ENCODE measurements at regions not wholly inside any gene's neighbourhood (a gene's known extent, or its start where the extent isn't known, plus 50 kb on each side); places are given as distances from the start of the nearest gene placed in this dataset.
"Not testable (repeated sequence)": the region's sequence is repeated elsewhere in the genome, so short reads cannot be mapped to it uniquely, and the experiment has no call there.

DNA sequence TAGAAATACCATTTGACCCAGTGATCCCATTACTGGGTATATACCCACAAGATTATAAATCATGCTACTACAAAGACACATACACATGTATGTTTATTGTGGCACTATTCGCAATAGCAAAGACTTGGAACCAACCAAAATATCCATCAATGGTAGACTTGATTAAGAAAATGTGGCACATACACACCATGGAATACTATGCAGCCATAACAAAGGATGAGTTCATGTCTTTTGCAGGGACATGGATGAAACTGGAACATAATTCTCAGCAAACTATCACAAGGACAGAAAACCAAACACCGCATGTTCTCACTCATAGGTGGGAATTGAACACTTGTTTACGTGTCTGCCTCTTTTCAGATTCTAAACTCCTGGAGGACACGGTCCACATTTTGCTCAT, 116.9 kb downstream of the ADSS2 start:
- ATAC-seq (ENCODE audit: low read depth in 2 of 2); H3K36me3 Mint-ChIP-seq; H3K4me1 Mint-ChIP-seq; H3K4me3 Mint-ChIP-seq; H3K9me3 Mint-ChIP-seq; H3K27ac Mint-ChIP-seq; DNase-seq: not testable (repeated sequence)
- peaks cover 13 to 31% (median 27%) of the 10 kb centered on the region in 3 donors for H3K27me3 Mint-ChIP-seq

- no peak overlapping the region for H3K27ac Mint-ChIP-seq
- H3K27me3 Mint-ChIP-seq, result peaks cover 13 to 31% (median 27%) of the 10 kb centered on the region in 3 donors
- H3K4me3 Mint-ChIP-seq, result no peak overlapping the region
- no peak for DNase-seq
- peaks cover 0 to 8% of the 10 kb centered on the region in 2 donors for H3K36me3 Mint-ChIP-seq
- no peak for ATAC-seq (ENCODE audit: low read depth in 2 of 2)
- H3K9me3 Mint-ChIP-seq, result peaks cover 0 to 5% (median 0%) of the 10 kb centered on the region in 7 donors
- H3K4me1 Mint-ChIP-seq, result peaks cover 0 to 5% (median 0%) of the 10 kb centered on the region in 3 donors
Measured at GRCh38 chr1:244335456-244335855, 116.3 kb downstream of the ADSS2 start.

DNA sequence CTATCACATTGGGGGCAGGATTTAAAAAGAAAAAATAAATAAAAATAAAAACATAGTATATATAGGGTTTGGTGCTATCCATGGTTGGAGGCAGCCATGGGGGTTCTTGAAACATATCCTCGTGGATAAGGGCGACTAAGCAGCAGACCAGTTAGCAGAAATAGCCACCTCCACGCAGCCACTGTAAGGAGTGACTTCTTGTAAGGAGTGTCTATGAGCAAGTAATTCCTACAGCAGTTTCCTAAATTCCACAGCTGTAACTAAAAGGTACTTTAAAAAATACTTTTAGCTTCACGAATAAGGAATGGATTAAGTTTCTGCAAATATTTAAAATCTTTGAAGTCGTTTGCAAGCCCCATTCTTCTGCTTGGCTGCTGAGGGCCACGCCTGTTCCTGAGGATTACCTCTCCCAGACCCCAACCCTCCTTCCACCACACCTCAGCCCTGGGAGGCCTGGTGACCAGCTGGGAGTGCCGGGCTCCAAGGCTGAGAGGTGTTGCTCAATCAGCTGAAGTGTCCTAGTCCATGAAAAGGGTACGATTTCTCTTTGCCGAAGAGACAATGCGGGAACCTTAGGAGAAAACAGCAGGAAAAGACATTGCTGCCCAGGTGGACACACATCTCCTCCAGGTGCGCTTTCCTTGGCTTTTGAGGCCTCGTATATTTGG, 115.3 kb downstream of the ADSS2 start:
- Mint-ChIP-seq H3K36me3 (peaks cover 0 to 8% of the 10 kb centered on the region in 2 donors), H3K27ac (no peak overlapping the region), H3K4me3 (no peak overlapping the region), H3K4me1 (peaks cover 0 to 5% (median 0%) of the 10 kb centered on the region in 3 donors), H3K27me3 (peaks cover 13 to 31% (median 27%) of the 10 kb centered on the region in 3 donors), H3K9me3 (peaks cover 0 to 5% (median 0%) of the 10 kb centered on the region in 7 donors)
- no peak for DNase-seq
- no peak for ATAC-seq (ENCODE audit: low read depth in 2 of 2)

DNA sequence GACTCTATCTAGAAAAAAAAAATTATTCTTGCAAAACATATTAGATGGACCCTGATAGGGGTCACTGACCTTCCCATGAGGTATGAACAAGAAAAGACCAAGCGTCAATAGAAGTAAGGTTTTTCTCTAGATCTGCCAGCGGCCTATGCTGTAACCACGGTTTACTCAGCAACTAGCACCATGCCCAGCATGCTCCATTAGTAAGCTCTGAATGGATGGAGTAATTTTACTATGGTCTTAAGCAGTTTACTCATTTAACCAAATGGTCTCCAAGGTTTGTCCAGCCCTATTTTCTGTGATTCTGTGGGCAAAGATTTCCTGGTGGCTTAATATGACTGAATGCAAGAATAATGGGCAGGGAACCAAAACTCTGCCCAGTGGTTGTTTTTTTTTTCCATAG, 113.9 kb downstream of the ADSS2 start:
- no peak overlapping the region for H3K27ac Mint-ChIP-seq
- H3K27me3 Mint-ChIP-seq, result peaks cover 9 to 29% (median 19%) of the 10 kb centered on the region in 3 donors
- H3K4me1 Mint-ChIP-seq, result no peaks in the 10 kb centered on the region
- H3K36me3 Mint-ChIP-seq, result peaks cover 0 to under 1% of the 10 kb centered on the region in 2 donors
- peaks cover 0 to 3% (median 0%) of the 10 kb centered on the region in 7 donors for H3K9me3 Mint-ChIP-seq
- no peak overlapping the region for H3K4me3 Mint-ChIP-seq
- no peak for ATAC-seq (ENCODE audit: low read depth in 2 of 2)
- DNase-seq, result no peak

DNA sequence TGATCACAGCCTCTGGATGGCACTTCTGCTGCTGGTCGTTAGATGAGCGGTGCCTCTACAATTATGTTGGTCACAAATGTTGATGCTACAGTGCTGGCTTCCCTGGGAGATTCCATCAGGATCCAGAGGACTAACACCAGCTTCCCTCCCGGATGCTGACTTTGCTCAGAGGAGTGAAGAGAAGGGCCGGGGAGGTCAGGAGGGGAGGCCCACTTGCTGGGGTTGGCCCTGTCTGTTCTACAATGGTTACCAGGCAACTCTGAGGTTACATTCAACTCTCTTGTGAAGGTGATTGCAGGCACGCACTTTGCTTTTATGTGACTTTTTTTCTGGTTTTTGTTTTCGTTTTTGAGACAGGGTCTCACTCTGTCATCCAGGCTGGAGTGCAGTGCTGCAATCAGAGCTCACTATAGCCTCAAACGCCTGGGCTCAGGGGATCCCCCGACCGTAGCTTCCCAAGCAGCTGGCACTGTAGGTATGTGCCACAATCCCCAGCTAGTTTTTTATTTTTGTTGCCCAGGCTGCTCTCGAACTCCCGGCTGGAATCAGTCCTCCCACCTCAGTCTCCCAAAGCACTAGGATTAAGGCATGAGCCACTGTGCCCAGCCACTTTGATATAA, 112.5 kb downstream of the ADSS2 start:
- peaks cover 6 to 16% (median 9%) of the 10 kb centered on the region in 3 donors for H3K27me3 Mint-ChIP-seq
- no peaks in the 10 kb centered on the region for H3K4me1 Mint-ChIP-seq
- peaks cover 0 to 3% (median 0%) of the 10 kb centered on the region in 7 donors for H3K9me3 Mint-ChIP-seq
- DNase-seq (no peak), ATAC-seq (ENCODE audit: low read depth in 2 of 2) (no peak)
- H3K27ac Mint-ChIP-seq, result no peak overlapping the region
- no peak overlapping the region for H3K4me3 Mint-ChIP-seq
- H3K36me3 Mint-ChIP-seq, result no peaks in the 10 kb centered on the region

DNA sequence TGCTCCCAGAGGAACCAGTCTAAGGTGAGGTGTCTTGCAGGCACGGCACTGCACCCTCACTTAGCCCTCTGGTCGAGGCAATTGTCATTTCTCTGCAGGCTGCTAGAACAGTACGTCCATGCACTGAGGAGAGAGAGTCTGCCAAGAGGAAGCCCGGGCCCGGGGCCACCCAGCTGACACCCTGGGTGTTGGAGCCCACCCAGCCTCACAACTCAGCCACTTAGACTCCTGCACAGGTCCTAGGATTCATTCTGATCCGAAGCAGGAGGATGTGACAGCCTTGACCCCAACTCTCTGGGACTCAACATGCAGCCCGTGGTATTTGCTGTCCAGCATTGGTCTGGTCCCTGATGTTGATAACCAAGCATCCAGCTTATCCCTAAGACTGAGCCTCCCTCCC, 111.9 kb downstream of the ADSS2 start:
- no peak for DNase-seq

DNA sequence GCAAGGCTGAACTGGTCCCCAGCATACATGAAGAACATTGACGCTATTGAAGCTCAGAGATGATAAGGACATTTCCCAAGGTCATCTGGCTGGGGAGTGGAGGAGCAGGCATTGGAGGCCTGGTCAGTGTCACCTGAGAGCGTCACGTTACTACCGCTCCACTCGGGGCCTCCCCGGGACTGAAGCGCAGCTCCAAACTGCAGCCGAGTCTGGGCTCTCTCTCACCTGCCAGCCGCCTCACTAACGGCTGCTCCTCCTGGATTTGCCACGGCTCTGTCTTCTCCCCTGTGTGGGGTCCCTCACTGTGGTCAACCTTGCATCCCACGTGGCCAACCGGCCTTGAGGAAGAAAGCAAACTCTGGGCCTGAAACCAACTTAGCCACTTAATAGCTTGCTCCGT, 111.3 kb downstream of the ADSS2 start:
- no peaks in the 10 kb centered on the region for H3K36me3 Mint-ChIP-seq
- H3K9me3 Mint-ChIP-seq, result peaks cover 0 to 3% (median 0%) of the 10 kb centered on the region in 7 donors
- H3K4me1 Mint-ChIP-seq, result no peaks in the 10 kb centered on the region
- peak overlapping the region in 1 of 6 donors; percentile 65 for H3K27ac Mint-ChIP-seq
- peaks cover 0 to 10% (median 9%) of the 10 kb centered on the region in 3 donors for H3K27me3 Mint-ChIP-seq
- DNase-seq, result no peak
- H3K4me3 Mint-ChIP-seq, result no peak overlapping the region
- ATAC-seq (ENCODE audit: low read depth in 2 of 2), result no peak

More for the DNA sequence above, 111.9 kb downstream of the ADSS2 start:
- Mint-ChIP-seq H3K9me3 (peaks cover 0 to 3% (median 0%) of the 10 kb centered on the region in 7 donors), H3K27ac (no peak overlapping the region), H3K27me3 (peaks cover under 1 to 10% (median 9%) of the 10 kb centered on the region in 3 donors), H3K4me1 (no peaks in the 10 kb centered on the region), H3K4me3 (no peak overlapping the region), H3K36me3 (no peaks in the 10 kb centered on the region)
- ATAC-seq (ENCODE audit: low read depth in 2 of 2), result no peak

- Mint-ChIP-seq H3K27ac (peak overlapping the region in 1 of 6 donors; percentile 59), H3K9me3 (peaks cover 10 to 14% (median 12%) of the 10 kb centered on the region in 7 donors), H3K36me3 (peaks cover 4 to 13% of the 10 kb centered on the region in 2 donors), H3K27me3 (peaks cover 0 to 10% (median 9%) of the 10 kb centered on the region in 3 donors), H3K4me3 (no peak overlapping the region), H3K4me1 (peaks cover 0 to 9% (median 5%) of the 10 kb centered on the region in 3 donors)
- no peak for DNase-seq
- no peak for ATAC-seq (ENCODE audit: low read depth in 2 of 2)
Measured at GRCh38 chr1:244341455-244342450, 110.0 kb downstream of the ADSS2 start.

- H3K4me3 Mint-ChIP-seq, result no peak overlapping the region
- peaks cover 15 to 32% (median 24%) of the 10 kb centered on the region in 7 donors for H3K9me3 Mint-ChIP-seq
- ATAC-seq (ENCODE audit: low read depth in 2 of 2) (no peak), DNase-seq (no peak)
- peaks cover 4 to 22% of the 10 kb centered on the region in 2 donors for H3K36me3 Mint-ChIP-seq
- H3K4me1 Mint-ChIP-seq, result peaks cover 0 to 9% (median 6%) of the 10 kb centered on the region in 3 donors
- no peak overlapping the region for H3K27ac Mint-ChIP-seq
- H3K27me3 Mint-ChIP-seq, result peaks cover 0 to 5% (median 0%) of the 10 kb centered on the region in 3 donors
Measured at GRCh38 chr1:244344001-244344400, 107.7 kb downstream of the ADSS2 start.

- H3K4me1 Mint-ChIP-seq, result peaks cover 14 to 20% (median 15%) of the 10 kb centered on the region in 3 donors
- ATAC-seq (ENCODE audit: low read depth in 2 of 2), result no peak
- H3K27ac Mint-ChIP-seq, result peak overlapping the region in 1 of 6 donors; percentile 58
- no peak for DNase-seq
- peaks cover 4 to 22% of the 10 kb centered on the region in 2 donors for H3K36me3 Mint-ChIP-seq
- no peak overlapping the region for H3K4me3 Mint-ChIP-seq
- H3K27me3 Mint-ChIP-seq, result peaks cover 0 to 11% (median 8%) of the 10 kb centered on the region in 3 donors
- H3K9me3 Mint-ChIP-seq, result peaks cover 15 to 37% (median 24%) of the 10 kb centered on the region in 7 donors
Measured at GRCh38 chr1:244346972-244347618, 104.6 kb downstream of the ADSS2 start.

GRCh38 chr1:244347942-244348341, 103.8 kb downstream of the ADSS2 start:
- Mint-ChIP-seq H3K27me3 (peaks cover 0 to 11% (median 8%) of the 10 kb centered on the region in 3 donors), H3K27ac (no peak overlapping the region), H3K9me3 (peaks cover 15 to 37% (median 24%) of the 10 kb centered on the region in 7 donors), H3K36me3 (peaks cover 4 to 22% of the 10 kb centered on the region in 2 donors), H3K4me1 (peaks cover 14 to 24% (median 18%) of the 10 kb centered on the region in 3 donors), H3K4me3 (no peak overlapping the region)
- DNase-seq (no peak), ATAC-seq (ENCODE audit: low read depth in 2 of 2) (no peak)

DNA sequence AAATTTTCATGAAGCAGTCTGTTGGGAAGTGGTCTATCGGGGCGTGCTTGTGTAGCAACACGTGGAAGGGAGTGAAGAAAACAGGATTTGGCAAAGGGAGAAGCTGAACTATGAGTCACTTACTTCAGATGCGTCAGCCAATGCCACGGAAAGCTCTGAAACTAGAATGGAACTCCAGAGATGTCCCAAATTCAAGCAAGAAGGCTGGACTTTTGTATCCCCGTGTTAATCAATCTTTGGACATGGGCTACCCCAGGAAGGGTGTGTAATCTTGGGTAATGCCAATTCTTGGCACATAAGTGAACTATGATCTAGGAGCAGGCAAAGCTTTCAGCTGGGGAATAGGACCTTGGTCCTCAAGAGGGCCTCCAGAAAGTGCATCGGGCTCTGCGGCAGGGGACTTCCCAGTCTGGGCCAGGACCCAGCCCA, 102.6 kb downstream of the ADSS2 start:
- ATAC-seq (ENCODE audit: low read depth in 2 of 2) (no peak), DNase-seq (no peak)
- Mint-ChIP-seq H3K4me1 (peaks cover 14 to 24% (median 18%) of the 10 kb centered on the region in 3 donors), H3K27me3 (peaks cover 0 to 11% (median 8%) of the 10 kb centered on the region in 3 donors), H3K27ac (peak overlapping the region in 1 of 6 donors; percentile 9), H3K36me3 (peaks cover 4 to 22% of the 10 kb centered on the region in 2 donors), H3K4me3 (peak overlapping the region in 1 of 8 donors; percentile 85), H3K9me3 (peaks cover 15 to 37% (median 24%) of the 10 kb centered on the region in 7 donors)

Data from naive B cell (primary cell).